ENCODE measurements at regions not wholly inside any gene's neighbourhood (a gene's known extent, or its start where the extent isn't known, plus 50 kb on each side); places are given as distances from the start of the nearest gene placed in this dataset.

DNA sequence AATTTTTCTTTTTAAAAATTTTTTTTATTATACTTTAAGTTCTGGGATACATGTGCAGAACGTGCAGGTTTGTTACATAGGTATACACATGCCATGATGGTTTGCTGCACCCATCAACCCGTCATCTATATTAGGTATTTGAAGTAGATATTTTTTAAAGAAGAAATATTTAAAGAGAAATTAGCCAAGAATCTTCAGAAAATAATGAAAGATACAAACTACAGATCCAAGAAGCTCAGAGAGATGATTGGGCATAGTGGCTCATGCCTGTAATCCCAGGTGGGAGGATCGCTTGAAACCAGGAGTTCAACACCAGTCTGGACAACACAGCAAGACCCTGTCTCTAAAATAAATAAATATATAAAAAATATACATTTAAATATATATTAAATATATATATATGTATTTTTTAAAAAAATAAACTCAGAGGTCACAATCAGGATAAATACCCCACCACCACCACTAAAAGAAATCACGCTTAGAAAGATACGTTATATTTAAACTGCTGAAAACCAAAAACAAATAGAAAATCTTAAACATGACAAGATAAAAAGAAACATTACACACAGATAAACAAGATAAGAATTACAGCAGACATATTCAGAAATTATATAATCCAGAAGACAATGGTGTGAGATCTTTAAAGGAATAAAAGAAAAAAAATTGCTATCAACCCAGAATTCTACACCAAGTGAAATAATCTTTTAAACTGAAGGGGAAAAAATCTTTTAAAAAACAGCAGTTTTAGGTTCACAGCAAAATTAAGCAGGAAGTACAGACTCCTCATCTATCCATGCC lies 57.5 kb downstream of the CSF2 start:
- TF ChIP-seq, protein P1, sequence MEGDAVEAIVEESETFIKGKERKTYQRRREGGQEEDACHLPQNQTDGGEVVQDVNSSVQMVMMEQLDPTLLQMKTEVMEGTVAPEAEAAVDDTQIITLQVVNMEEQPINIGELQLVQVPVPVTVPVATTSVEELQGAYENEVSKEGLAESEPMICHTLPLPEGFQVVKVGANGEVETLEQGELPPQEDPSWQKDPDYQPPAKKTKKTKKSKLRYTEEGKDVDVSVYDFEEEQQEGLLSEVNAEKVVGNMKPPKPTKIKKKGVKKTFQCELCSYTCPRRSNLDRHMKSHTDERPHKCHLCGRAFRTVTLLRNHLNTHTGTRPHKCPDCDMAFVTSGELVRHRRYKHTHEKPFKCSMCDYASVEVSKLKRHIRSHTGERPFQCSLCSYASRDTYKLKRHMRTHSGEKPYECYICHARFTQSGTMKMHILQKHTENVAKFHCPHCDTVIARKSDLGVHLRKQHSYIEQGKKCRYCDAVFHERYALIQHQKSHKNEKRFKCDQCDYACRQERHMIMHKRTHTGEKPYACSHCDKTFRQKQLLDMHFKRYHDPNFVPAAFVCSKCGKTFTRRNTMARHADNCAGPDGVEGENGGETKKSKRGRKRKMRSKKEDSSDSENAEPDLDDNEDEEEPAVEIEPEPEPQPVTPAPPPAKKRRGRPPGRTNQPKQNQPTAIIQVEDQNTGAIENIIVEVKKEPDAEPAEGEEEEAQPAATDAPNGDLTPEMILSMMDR (IDR thresholded peaks at IDR 0.05; ENCODE audit: borderline replicate concordance, extremely low read depth, low read length, poor library complexity, severe bottlenecking): no peak
- no peak for TF ChIP-seq EZH2 (IDR thresholded peaks at IDR 0.05; ENCODE audit: borderline replicate concordance, low read depth, low read length, severe bottlenecking)

All from DND-41 (cell line).